Pons (tissue), 1 donor: ENCODE measurements at regions not wholly inside any gene's neighbourhood (a gene's known extent, or its start where the extent isn't known, plus 50 kb on each side); places are given as distances from the start of the nearest gene placed in this dataset.
A peak's percentile ranks its signal among the peaks of the same experiment; 100 is the strongest.

Experiments used
- DNase-seq: peaks from one replicate; pipeline ENCODE4 v3.0.0-alpha.2; 2016; ENCODE audit warnings: low spot score

DNA sequence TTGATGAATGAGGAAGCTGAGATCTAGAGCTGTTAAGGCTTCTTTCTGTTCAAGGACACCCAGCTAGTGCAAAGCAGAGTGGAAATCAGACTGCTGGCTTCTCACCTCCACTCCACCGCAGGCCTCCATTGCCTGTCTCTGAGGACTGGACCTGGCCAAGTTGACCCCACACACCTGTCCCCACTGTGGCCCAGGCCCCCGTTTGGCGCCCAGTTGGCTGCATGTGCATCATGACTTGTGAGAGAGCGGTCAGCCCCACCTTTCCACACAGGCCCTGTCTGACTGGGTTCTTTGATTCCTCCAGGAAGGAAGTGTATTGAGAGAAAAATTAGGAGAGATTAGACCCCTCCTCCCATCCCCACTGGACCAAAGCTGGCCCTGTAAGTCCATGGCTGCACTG lies 206.3 kb upstream of the TLE3 start:
- no peak for DNase-seq

DNA sequence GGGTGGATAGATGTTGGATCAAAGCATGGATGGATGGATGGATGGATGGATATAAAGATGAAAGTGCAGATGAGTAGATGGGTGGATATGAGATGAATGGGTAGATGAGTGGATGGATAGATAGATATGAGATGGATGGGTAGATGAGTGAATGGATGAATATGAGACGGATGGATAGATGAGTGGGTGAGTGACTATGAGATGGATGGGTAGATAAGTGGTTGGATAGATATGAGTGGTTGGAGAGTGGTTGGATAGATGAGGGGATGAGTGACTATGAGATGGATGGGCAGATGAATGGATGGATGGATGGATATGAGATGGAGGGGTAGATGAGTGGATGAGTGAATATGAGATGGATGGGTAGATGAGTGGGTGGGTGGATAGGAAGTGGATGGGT lies 204.6 kb upstream of the TLE3 start:
- no peak for DNase-seq

DNA sequence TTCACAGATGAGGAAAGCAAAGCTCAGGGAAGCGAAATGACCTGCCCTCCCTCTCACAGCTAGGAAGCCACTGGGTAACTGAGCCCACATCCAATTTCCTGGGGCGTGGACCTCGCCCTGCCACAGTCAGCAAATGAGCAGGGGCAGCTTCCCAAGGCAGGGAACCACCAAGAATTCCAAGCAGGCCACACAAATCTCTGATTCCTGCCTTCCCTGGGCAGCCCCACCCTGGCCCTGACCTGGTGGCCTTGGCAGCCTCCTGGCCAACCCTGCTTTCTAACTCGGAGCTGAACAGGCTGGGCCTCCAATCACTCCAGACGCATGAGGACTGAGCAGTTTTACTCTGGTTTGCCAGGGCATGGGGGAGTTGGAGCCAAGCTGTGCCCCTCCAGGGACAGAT lies 203.7 kb upstream of the TLE3 start:
- DNase-seq = no peak

DNA sequence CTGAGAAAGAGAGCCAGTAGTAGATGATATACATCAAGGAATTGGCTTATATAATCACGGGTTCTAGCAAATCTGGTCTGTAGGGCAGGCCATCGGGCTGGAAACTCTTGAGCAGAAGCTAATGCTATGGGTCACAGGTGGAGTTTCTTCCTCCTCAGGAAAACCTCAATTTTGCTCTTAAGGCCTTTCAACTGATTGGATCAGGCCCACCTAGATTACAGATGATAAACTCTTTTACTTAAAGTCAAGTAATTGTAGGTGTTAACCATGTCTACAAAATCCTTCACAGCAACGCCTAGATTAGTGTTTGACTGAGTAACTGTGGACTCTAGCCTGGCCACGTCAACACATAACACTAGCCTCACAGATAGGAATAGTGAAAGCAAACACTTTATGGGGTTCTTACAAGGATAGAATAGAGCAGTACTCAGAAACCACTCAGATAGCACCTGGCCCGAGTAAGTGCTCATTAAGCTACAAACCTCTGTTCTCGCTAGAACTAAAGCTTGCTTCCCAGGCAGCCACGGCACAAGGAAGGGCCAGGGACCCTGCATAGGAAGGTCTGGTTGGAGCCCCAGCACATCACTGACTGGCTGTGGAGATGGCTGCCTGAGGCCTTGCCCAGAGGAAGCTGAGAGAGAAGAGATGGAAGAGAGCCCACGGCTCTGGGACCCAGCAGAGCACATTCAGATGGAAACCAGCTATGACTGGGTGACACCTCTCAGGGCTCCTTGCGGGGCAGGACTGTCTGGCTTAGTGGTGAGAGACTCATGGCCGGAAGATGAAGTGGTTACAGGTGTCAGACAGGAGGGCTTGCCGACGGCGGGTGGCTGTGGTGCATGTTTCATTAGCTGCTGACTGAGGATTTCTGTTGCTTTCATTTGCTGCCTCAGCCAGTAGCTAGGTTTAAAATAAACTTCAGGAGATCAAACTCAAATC lies 202.5 kb upstream of the TLE3 start:
- DNase-seq = no peak

DNA sequence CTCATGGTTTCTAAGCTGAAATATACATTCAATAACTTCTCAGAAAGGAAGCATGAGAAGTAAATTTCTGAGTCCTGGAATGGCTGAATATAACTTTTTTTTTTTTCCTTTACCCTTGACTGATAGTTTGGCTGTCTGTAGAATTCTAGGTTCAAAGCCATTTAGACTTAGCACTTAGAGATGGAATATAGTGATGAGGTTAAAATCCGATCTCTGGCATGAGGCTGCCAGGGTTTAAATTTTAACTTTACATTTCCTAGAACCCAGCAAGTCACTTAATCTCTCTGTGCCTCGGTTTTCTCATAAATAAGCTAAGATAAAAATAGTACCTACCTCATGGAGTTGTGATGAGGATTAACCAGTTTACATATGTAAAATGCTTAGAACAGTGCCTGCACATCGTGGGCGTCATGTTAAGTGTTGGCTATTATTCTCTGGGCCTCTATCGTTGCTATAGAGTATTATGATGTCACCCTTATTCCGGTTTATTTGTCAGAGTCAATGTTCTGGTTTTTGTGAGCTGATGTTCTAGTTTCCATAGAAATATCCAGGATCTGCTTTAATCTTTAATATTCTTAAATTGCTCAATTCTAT lies 199.8 kb upstream of the TLE3 start:
- no peak for DNase-seq

DNA sequence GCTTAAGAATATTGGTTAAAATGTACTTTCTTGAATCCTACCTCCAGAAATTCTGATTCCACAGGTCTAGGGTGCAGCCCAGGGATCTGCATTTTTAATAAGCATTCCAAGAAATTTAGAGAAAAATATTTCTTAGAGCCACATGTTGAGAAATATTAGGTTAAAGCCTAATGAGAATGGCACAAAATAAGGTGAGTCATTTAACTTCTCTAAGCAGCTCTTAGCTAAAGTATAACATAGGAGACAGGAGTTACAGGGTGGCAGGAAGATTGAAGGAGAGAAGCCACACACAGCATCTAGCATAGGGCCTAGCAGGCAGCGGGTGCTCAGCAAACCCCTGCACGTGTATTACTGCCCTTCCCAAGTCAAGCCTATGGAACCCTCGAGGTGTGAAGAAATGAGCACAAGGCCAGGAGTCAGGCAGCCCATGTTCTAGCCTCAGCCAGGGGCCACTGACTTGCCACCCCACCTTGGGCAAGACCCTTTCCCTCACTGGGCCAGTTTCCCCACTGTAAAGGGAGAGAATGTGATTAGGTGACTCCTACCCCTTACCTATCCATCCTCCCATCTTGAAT lies 197.1 kb upstream of the TLE3 start:
- DNase-seq = no peak

DNA sequence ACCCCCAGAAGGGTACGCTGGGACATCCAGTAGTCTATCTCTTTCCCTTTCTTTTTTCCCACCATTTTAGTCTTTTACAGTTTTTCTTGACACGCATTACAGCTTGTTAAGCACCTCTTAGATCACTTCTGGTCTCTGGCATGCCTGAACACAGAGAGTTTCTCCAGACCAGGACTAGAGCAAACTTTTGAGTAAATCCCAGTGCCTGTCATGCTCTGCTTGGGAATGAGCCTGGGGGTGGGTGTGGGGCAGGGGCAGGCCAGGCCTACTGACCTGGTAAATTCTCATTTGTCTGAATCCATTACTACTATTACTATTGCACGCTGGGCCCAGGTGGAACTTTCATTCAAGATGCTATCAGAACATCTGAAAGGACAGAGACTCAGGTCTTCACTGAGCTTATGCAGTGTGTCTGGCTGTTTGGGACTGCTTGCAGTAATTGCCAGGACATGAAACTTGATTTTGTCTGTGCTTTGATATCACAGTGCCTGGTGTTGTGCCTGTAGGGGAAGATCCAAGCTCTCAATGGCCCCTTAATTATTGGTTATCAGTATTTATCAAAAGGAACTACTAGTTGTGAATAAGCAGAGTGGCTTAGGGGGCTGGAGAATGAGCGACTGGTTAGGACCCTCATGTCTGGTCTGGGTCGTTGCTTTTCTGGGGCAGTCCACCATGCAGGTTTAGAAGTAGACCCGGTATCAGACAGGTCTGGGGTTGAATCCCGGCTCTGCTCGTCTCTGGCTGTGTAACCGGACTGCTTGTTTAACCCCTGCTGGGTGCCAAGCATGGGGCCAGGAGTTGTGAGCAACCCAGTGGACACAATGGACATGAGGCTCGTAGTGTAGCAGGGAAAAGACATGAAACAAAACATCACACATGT lies 196.1 kb upstream of the TLE3 start:
- DNase-seq = no peak

DNA sequence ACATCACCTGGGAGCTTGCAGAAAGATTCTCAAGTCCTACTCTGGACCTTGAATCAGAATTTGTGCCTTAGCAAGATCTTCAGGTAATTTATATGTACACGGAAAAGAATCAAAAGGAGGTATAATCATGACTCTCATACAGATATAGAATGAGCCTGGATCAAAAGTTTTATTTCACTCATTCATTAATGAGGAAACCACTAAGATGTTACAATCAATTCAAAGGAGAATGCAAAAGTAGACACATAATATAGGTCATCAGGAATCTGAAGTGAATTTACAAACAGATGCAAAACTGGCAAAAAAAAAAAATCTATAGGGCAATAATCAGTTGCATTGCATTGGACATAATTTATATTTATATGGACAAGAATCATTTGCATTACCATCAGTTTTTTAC lies 195.4 kb upstream of the TLE3 start:
- DNase-seq = no peak

DNA sequence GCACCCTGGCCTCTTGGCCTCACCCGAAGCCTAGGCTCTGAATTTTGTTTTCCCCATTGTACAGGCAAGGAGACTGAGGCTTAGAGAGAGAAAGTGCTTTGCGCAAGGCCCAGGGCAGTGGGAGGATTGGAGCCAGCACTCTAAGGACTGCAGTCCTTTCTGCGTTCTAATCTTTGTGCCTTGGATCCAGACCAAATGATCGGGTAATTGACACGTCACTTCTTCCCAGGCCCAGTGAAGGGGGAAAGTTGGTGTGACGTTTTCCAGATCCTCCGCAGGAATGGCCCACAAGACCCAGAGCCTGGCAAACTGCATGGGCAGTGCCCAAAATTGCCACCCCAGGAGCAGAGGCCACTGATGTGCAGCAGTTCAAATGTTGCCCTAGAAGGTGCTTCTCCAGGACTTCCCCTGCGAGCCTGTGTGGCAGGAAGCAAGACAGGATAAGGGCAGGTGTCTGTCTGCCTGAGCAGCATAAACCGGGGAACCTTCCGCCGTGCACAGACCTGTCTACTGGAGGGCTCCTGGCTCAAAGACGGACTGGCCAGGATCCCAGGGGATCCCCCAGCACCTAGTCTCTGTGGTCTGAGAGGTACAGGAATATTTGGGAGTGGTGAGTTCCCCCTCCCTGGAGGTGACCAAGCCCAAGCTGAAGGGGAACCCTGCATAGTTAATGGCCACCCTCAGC lies 194.5 kb upstream of the TLE3 start:
- no peak for DNase-seq

DNA sequence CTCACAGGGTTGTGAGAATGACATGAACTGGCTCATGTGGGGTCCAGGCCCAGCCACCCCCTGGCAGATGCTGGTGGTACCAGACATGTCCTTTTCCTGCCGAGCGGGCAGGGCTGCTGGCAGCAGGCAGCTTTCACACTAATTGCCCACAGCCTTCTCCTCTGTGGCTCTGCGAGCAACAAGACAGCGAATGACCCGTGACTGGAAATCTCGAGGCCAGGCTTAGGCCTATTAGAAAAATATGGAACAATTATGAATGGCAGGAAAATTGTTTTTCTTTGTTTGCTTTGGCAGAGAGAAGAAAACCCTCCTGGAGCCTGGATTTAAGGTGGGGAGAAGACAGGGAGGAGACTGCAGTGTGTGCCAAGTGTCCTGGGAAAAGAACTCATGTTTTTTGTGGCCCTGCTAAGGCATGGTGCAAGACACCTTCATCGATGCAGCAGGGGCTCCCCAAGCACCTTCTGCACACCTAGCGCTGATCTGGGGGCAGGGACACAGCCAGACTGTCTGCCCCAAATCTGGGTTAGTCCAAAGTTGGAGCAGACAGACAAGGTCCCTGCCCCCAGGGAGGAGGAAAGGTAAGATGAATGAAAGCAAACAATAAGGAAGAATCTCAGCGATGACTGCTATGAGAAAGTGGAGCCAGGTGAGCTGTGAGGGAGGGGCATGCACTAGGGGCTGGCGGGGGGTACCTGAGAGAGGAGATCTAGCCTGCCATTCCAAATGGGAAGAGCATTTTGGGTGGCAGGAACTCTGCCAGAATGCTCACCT lies 193.8 kb upstream of the TLE3 start:
- DNase-seq = no peak

DNA sequence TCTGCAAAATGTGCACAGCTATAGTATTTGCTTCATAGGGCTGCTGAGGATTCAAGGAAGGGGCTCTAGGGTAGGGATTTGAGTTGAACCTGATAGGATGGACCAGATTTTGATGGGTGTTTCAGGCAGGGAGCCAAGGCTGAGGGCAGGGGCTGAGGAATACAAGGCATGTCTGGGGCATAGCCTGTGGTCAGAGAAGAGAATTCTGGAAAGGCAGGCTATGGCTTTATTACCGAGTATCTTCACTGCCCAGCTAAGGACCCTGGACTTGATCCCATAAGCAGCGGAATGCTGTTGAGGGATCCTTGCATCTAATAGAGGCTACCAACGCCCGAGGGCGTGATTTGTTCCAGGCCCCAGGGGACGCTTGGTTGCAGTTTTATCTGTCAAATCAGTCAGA lies 193.0 kb upstream of the TLE3 start:
- DNase-seq = no peak

DNA sequence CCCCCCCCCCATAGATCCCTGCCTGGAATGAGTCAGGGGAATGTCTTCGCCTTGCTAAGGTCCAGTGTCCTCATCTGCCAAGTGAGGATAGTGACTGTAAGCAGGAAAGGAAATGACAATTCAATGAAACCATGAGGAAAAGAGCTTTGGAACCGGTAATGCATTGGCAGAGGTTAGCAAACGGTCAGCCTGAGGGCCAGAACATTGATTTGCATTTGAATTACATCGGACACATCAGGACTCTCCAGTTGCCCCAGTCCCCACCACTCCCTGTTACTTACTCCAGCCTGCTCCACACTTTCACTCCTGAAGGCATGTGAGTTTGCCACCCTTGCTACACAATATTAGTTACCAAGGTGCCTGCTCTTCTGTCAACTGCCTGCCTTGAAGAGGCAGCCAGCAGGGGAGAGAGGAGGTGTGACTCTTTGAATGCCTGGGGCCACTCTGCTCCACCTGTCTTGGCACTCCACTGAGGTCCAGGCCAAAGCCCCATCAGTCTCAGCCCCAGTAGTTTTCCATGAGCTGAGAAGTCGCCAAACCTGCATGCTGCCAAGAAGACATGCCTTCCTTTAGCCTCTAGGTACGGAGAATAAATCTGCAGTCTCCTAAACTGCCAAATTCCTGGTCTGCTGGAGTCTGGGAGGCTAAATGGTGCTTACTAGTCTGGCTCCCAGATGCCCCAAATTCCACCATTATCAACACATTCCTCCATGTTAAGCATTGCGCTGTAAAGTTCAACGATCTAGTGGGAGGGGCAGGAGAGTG lies 191.7 kb upstream of the TLE3 start:
- no peak for DNase-seq

DNA sequence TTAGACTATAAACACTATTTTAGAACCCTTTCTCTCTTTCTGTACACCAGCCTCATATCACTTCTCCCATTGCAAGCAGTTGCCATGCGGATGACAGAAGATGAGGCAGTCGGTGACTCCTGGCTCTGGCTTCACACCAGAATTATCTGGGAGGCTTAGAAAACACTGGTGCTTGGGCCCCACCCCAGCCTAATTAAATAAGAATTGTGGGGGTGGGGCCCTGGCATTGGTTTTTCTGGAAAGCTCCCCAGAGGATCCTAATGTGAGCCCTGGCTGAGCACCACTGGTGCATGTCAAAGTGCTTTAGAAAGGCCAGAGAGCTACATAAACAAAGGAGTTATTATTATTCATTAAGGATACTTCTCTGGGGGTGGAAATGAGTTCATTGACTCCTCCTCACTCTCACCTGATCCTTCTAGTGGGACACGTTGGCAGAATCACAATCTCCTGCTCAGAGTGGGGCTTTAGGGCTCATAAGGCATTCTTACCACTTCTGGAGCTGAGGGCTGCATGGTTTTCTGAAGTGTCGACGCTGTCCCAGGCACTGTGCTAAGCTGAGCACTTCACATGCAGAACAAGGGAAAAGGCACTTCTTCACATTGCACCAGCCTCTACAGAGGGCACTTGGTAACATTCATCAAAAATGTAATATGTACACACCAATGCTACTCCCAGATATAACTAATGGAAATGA lies 188.5 kb upstream of the TLE3 start:
- DNase-seq = no peak

DNA sequence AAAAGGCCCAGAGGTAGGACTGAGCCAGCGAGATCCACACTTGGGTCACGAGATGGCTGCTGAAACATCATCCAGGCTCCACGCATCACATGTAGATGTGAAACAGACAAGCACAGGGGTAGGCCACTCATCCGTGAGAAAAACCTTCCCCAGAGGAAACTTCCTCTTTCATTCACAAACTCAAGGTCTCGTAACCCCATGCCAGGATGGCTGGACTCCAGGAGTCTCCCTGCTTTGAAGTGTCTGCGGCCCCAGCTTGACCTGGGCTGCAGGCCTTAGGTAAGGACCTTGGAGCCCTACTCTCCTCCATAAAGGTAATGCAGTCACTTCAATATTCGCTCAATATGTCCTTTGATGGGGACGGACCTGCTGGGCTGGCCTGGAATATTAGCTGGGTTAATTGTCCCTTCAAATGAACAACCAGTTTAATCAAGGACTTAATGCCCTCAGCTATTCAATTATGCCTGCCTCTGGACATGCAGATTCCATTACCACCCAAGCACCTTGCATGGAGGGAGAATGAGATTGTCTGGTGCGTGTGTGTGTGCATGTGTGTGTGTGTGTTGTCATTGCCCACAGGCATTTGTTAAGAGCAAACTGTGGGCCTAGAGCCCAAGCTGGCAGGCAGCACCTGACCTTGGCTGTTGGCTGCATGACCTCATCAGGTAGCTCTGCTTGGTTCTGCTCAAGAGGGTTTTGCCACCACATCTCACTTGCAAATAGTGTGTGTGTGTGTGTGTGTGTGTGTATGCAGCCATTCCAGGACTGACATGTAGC lies 186.9 kb upstream of the TLE3 start:
- peak; percentile 71 for DNase-seq

DNA sequence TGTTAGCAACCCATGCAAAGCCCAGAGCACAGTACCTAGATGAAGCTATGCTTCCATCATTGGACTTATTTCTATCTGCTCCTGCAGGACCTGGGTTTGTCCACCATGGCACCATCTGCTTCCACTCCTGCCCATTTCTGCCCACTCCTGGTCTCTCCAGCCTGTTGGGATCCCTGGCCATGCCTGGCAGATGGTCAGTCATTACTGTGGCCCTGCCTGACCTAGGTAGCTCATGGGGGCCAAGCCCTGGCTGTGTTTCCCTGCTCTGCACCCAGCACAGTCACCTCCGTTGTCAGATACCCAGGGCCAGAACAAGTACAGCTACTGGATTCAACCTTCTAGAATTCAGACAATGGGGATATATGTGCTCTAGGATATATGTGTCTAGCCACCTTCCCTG lies 185.8 kb upstream of the TLE3 start:
- DNase-seq = no peak

DNA sequence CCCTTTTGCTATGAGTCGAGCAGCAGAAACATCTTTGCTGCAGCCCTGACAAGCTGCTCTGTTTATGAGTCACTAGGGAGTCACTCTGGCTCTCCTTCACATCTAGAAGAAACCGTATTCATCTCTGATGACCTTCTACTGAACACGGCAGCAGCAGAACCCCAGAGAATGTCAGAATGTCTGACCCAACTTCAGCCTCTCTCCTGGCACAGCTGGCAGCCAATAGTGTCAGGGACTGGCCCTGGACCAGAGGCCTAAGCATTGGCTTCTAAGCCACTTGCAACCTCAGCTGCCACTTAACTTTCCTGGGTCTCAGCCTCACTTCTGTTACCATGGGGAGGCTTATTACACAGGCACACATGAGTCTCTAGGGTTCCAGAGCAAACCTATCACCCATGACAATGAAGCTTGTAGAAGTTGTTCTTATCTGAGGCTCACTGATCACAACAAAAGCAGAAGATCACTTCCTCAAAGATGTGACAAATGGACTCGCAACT lies 184.1 kb upstream of the TLE3 start:
- DNase-seq = no peak

DNA sequence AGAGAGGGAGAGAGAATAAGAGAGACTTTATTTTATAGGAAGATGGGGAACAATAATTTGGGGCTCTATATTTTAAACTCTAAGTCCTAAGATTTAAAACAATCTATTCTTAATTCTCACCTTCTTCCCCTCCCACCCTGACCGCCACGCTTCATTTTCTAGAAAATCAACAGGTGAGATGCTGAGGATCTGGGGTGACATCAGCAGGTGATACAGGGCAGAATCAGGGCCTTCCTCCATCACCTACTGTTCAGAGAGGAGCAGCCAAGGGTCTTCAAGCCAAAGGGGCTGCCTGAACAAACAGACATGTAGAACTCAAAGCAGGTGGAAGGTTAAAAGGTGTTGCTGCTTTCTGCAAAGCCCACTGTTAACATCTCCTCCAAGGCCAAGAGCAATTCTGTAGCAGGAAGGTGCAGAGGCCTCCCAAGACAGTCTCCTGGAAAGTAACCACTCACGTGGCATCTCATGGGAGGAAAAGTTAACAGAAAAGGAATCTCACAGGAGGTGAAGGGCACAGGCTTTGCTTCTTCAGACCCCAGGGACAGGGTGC lies 183.6 kb upstream of the TLE3 start:
- DNase-seq = no peak

DNA sequence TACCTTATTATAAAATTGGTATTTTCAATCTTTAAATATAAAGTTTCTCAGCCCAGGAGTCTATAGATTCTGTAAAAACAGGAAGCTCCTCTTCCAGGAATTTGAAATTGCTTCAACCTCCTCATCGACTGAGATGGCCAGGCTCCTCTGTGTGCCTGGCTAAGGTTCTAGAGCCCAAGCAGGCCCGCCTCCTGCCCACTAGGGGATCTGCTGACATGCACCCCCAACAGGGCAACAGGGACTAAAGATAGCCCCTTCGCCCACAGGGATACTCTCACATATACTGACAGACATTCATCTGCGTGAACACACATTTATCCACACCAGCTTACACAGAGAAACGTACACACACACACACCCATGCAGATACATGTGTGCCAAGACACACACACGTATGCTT lies 183.1 kb upstream of the TLE3 start:
- no peak for DNase-seq
